Transverse colon (tissue), 4 donors: ENCODE measurements at regions not wholly inside any gene's neighbourhood (a gene's known extent, or its start where the extent isn't known, plus 50 kb on each side); places are given as distances from the start of the nearest gene placed in this dataset.

Source experiments
- DNase-seq: peaks from one replicate; pipeline ENCODE4 v3.0.0-alpha.2; 2019
- H3K27ac ChIP-seq, 4 donors: fragments of 200-600 bp; sonication (generic); 2 replicates each; pipeline ENCODE4 v1.5.1; 2016 to 2018; ENCODE audit warnings: inconsistent platforms in 4 of 4
- H3K27me3 ChIP-seq: fragments of 200-600 bp; sonication (generic); 2 replicates; pipeline ENCODE4 v1.5.1; 2017; ENCODE audit warnings: inconsistent platforms
- H3K36me3 ChIP-seq, 4 donors: fragments of 200-600 bp; sonication (generic); 2 replicates each; pipeline ENCODE4 v1.5.1; 2017 to 2019; ENCODE audit warnings: inconsistent platforms in 4 of 4
- H3K4me1 ChIP-seq, 4 donors: fragments of 200-600 bp; sonication (generic); 2 replicates each; pipeline ENCODE4 v1.5.1; 2017 to 2020; ENCODE audit warnings: inconsistent platforms in 4 of 4
- H3K4me3 ChIP-seq, 4 donors: fragments of 200-600 bp; sonication (generic); 1 replicate in 1 of 4; 2 replicates in 3 of 4; pipeline versions ENCODE4 v1.5.1 to v1.6.1; 2017 to 2019; ENCODE audit warnings: inconsistent platforms in 4 of 4
- H3K9me3 ChIP-seq, 2 donors: fragments of 200-600 bp; sonication (generic); 2 replicates each; pipeline ENCODE4 v1.5.1; 2017 to 2019; ENCODE audit warnings: inconsistent platforms in 2 of 2
- EP300 ChIP-seq: sonication (generic); formaldehyde crosslinking; IDR thresholded peaks from one replicate; pipeline ENCODE4 v1.6.1; 2017; ENCODE audit warnings: antibody characterized with exemption, low read depth
- POLR2A ChIP-seq: fragments of 450-650 bp; IDR thresholded peaks from one replicate; pipeline ENCODE4 v1.6.1; 2016; ENCODE audit warnings: antibody characterized with exemption, mild to moderate bottlenecking, moderate library complexity
- POLR2AphosphoS5 ChIP-seq, 3 donors: sonication (generic); formaldehyde crosslinking; IDR thresholded peaks; one replicate each; pipeline ENCODE4 v1.6.1; 2016; ENCODE audit warnings: antibody characterized with exemption in 3 of 3
- WGBS, 2 donors: methylation state at CpG; one replicate each; pipeline ENCODE4 v1.1.5; 2018; ENCODE audit warnings: low coverage in 1 of 2; 5-methylcytosine and 5-hydroxymethylcytosine counted together
- in situ Hi-C, 4 donors: fragments of 200-750 bp; cut with MboI; loops; one replicate each; pipeline versions ENCODE4 v1.15.0 to v1.15.1; 2017; ENCODE audit warnings: low sequenced_read_pairs in 3 of 4, low pct_ligation_motif_present in 1 of 4, low pct_unique_long_range_greater_than_20kb in 1 of 4
- intact Hi-C: fragments of 100-400 bp; cut with DNase I; formaldehyde crosslinking; loops from one replicate; pipeline ENCODE4 v1.15.1; 2023; ENCODE audit warnings: low total_unique reads
- TF ChIP-seq, protein P1 (sequence below), 5 experiments: fragments of 200-600 bp in 3 of 5; fragments of 450-650 bp in 2 of 5; sonication (generic) in 3 of 5; IDR thresholded peaks; 1 replicate in 2 of 5; 2 replicates in 3 of 5; pipeline ENCODE4 v1.5.1; 2016 to 2017; ENCODE audit warnings: antibody characterized with exemption in 5 of 5, inconsistent platforms in 3 of 5, mild to moderate bottlenecking in 2 of 5, moderate library complexity in 1 of 5

DNA sequence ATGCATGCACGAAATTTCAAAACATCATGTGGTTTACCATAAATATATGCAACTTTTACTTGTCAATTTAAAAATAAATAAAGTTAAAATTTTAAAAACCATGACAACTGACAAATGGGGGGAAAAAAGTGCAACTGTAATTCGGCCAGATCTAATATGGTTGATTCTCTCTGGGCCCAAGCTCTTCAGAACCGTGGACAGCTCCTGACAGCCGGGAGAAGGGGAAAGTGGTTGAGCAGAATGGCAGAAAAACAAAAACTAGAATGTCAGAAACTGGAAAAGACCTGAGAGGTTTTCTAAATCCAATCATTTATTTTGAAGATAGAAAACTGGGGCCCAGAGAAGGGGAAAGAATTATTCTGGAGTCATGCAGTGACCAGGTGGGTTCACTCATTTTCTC is 126.6 kb downstream of the TMEM132E start:
- no peak overlapping the region for H3K4me3 ChIP-seq
- H3K36me3 ChIP-seq: no peaks in the 10 kb centered on the region
- peaks cover 5% of the 10 kb centered on the region for H3K27me3 ChIP-seq
- WGBS, 2 donors: 6 to 10% methylated on average over 4 of the region's 4 CpGs
- no peaks in the 10 kb centered on the region for H3K9me3 ChIP-seq
- DNase-seq: no peak
- intact Hi-C loops: no loop called here
- in situ Hi-C loops: no loop called here
- TF ChIP-seq, protein P1, sequence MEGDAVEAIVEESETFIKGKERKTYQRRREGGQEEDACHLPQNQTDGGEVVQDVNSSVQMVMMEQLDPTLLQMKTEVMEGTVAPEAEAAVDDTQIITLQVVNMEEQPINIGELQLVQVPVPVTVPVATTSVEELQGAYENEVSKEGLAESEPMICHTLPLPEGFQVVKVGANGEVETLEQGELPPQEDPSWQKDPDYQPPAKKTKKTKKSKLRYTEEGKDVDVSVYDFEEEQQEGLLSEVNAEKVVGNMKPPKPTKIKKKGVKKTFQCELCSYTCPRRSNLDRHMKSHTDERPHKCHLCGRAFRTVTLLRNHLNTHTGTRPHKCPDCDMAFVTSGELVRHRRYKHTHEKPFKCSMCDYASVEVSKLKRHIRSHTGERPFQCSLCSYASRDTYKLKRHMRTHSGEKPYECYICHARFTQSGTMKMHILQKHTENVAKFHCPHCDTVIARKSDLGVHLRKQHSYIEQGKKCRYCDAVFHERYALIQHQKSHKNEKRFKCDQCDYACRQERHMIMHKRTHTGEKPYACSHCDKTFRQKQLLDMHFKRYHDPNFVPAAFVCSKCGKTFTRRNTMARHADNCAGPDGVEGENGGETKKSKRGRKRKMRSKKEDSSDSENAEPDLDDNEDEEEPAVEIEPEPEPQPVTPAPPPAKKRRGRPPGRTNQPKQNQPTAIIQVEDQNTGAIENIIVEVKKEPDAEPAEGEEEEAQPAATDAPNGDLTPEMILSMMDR (IDR thresholded peaks at IDR 0.05): no peak
- no peak for TF ChIP-seq EP300
- no peak for TF ChIP-seq POLR2AphosphoS5 (IDR thresholded peaks at IDR 0.05)
- TF ChIP-seq POLR2A: no peak
- H3K27ac ChIP-seq: no peak overlapping the region
- H3K4me1 ChIP-seq: no peaks in the 10 kb centered on the region

DNA sequence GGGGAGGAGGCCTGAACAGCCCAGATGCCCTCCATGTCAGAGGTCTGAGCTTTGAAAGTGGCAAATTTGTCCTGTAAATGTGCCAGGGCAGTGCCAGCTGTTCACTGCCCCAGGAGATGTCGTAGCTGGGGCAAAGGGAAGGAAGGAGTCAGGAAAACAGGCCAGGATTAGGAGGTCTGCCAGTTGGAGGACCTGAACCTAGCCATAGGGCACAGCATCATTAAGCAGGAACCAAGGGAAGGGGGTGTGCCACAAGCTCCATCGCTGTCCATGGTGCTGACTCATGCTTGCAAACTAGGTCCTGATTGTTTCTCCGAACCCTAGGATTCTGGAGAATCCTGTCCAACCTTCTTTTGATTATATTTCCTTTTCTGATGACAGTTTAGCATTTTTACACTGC is 124.2 kb downstream of the TMEM132E start:
- TF ChIP-seq POLR2AphosphoS5 (IDR thresholded peaks at IDR 0.05): no peak
- 26 to 27% methylated on average over 2 to 3 of the region's 3 CpGs for WGBS, 2 donors
- Histone ChIP-seq H3K4me1 (no peaks in the 10 kb centered on the region), H3K27ac (no peak overlapping the region), H3K36me3 (no peaks in the 10 kb centered on the region), H3K27me3 (peaks cover 9% of the 10 kb centered on the region), H3K4me3 (no peak overlapping the region), H3K9me3 (no peaks in the 10 kb centered on the region)
- DNase-seq: no peak
- intact Hi-C loops (no loop called here), in situ Hi-C loops (no loop called here)

DNA sequence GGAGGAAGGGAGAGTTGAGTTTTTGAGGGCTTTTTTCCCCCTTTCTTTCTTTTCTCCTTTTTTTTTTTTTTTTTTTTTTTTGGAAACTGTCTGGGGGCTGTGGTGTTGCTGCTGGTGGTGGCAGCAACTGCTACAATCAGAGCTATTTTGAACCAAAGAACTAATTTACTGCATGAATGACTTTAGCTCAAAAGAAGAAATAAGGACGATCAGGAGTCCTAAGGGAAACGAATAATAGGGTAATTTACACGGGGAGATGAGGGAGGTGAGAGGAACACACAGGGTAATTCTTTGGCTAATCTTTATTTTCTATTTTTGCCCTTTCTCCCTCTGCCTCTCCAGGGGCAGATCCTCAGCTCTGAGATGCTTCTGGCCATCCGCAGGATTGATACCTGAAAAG is 119.8 kb downstream of the TMEM132E start:
- no peaks in the 10 kb centered on the region for H3K4me1 ChIP-seq
- in situ Hi-C loops: no loop called here
- H3K9me3 ChIP-seq: no peaks in the 10 kb centered on the region
- TF ChIP-seq EP300: no peak
- no peak for TF ChIP-seq POLR2AphosphoS5 (IDR thresholded peaks at IDR 0.05)
- TF ChIP-seq, protein P1 (IDR thresholded peaks at IDR 0.05): no peak
- TF ChIP-seq POLR2A: no peak
- peaks cover 10% of the 10 kb centered on the region for H3K27me3 ChIP-seq
- H3K27ac ChIP-seq: no peak overlapping the region
- H3K36me3 ChIP-seq: no peaks in the 10 kb centered on the region
- DNase-seq: no peak
- no peak overlapping the region for H3K4me3 ChIP-seq
- intact Hi-C loops: no loop called here
- WGBS, 2 donors: 41 to 52% methylated on average over 4 of the region's 4 CpGs

DNA sequence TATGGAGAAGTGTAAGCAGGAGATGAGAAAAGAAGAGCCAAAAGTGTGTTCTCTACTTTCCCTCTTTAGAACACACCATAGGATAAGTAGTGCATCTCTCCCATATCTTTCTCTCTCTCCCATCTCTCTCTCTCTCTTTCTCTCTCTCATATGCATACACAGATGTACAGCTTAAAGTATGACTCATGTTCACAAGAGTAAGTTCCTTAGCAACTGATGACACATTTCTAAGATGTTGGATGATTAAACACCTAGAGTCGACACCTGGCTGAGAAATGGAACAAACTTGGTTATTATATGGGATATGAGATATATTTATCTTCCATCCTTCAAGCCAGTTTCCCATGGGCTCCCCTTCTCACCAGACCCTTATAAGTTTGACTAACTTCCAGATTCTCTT is 113.5 kb downstream of the TMEM132E start:
- Histone ChIP-seq H3K9me3 (no peaks in the 10 kb centered on the region), H3K4me3 (no peak overlapping the region), H3K36me3 (no peaks in the 10 kb centered on the region), H3K27me3 (peaks cover 11% of the 10 kb centered on the region), H3K27ac (no peak overlapping the region), H3K4me1 (no peaks in the 10 kb centered on the region)
- TF ChIP-seq POLR2AphosphoS5 (IDR thresholded peaks at IDR 0.05) (no peak), EP300 (no peak), POLR2A (no peak)
- TF ChIP-seq, protein P1 (IDR thresholded peaks at IDR 0.05): no peak
- 62 to 64% methylated on average over 1 of the region's 1 CpG for WGBS, 2 donors
- no peak for DNase-seq
- in situ Hi-C loops (no loop called here), intact Hi-C loops (no loop called here)
